ENCODE measurements at regions not wholly inside any gene's neighbourhood (a gene's known extent, or its start where the extent isn't known, plus 50 kb on each side); places are given as distances from the start of the nearest gene placed in this dataset.

DNA sequence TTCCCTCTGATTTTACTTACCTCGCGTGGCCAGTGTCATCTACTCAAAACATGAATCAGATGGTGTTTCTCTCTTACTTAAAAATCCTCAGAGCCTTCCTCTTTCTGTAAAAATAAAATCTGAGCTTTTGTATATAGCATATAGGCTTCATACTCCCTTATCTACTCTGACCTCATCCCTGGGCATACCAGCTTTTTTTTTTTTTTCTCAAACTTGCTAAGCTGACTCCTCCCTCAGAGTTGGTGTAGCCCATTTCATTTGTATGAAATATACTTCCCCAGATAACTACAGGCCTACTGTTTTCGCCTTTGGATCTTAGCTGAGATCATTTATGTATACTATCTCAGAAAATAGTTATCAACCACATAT lies 648.9 kb upstream of the ALCAM start:
- no peak overlapping the region for H3K4me3 ChIP-seq (ENCODE audit: low read depth, low read length)
- TF ChIP-seq, protein P1, sequence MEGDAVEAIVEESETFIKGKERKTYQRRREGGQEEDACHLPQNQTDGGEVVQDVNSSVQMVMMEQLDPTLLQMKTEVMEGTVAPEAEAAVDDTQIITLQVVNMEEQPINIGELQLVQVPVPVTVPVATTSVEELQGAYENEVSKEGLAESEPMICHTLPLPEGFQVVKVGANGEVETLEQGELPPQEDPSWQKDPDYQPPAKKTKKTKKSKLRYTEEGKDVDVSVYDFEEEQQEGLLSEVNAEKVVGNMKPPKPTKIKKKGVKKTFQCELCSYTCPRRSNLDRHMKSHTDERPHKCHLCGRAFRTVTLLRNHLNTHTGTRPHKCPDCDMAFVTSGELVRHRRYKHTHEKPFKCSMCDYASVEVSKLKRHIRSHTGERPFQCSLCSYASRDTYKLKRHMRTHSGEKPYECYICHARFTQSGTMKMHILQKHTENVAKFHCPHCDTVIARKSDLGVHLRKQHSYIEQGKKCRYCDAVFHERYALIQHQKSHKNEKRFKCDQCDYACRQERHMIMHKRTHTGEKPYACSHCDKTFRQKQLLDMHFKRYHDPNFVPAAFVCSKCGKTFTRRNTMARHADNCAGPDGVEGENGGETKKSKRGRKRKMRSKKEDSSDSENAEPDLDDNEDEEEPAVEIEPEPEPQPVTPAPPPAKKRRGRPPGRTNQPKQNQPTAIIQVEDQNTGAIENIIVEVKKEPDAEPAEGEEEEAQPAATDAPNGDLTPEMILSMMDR (IDR thresholded peaks at IDR 0.05; ENCODE audit: control insufficient read depth, extremely low read depth, insufficient read depth): no peak
- no peak for DNase-seq (ENCODE audit: low read depth)

DNA sequence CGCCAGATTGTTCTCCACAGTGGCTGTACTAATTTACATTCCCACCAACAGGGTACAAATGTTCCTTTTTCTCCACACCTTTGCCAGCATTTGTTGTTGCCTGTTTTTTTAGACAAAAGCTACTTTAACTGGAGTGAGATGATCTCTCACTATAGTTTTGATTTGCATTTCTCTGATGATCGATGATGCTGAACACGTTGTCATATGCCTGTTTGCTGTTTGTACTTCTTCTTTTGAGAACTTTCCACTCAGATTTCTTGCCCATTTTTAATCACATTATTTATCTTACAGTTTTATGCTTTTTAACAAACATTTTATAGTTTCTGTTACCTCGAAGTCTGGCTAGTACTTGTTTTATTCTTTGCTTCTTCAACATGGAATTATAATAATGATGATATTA lies 643.7 kb upstream of the ALCAM start:
- TF ChIP-seq, protein P1 (IDR thresholded peaks at IDR 0.05; ENCODE audit: control insufficient read depth, extremely low read depth, insufficient read depth): no peak
- no peak for DNase-seq (ENCODE audit: low read depth)
- no peak overlapping the region for H3K4me3 ChIP-seq (ENCODE audit: low read depth, low read length)

DNA sequence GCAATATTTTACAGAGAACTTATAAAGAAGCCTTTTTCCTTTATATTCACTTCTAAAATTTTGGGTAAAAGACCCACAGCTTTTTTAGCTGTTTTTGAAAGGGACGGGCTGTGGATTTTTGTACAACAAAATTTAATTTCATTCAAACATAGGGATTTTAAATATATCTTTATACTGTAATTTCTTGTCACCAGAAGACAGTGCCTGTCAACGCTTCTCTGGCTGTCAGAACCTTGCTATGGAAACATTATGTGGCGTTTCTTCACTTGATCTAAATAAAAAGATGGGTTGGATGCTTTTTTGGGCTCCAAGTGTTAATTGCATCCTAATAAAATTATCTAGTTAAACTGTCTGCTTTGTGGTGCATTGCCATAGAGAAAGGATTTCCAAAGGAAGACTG lies 635.6 kb upstream of the ALCAM start:
- no peak for DNase-seq (ENCODE audit: low read depth)
- TF ChIP-seq, protein P1 (IDR thresholded peaks at IDR 0.05; ENCODE audit: control insufficient read depth, extremely low read depth, insufficient read depth): no peak

DNA sequence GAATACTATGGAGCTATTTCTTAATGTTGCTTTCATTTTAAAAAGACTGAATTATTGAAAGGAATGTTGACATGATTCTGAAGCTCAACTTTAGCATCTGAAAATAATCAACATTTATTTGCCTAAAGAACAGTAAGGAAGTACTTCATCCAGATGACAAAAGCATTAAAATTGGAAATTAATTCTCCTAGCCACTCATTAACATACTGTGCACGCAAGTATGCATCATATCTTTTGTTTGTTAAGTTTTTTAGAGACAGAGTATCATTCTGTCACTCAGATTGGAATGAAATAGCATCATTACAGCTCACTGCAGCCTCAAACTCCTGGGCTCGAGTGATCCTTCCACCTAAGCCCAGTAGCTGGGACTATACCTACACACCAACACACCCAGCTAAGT lies 632.1 kb upstream of the ALCAM start:
- no peak for DNase-seq (ENCODE audit: low read depth)
- TF ChIP-seq, protein P1 (IDR thresholded peaks at IDR 0.05; ENCODE audit: control insufficient read depth, extremely low read depth, insufficient read depth): no peak
- no peak overlapping the region for H3K4me3 ChIP-seq (ENCODE audit: low read depth, low read length)

More for the DNA sequence above, 635.6 kb upstream of the ALCAM start:
- H3K4me3 ChIP-seq (ENCODE audit: low read depth, low read length): no peak overlapping the region

DNA sequence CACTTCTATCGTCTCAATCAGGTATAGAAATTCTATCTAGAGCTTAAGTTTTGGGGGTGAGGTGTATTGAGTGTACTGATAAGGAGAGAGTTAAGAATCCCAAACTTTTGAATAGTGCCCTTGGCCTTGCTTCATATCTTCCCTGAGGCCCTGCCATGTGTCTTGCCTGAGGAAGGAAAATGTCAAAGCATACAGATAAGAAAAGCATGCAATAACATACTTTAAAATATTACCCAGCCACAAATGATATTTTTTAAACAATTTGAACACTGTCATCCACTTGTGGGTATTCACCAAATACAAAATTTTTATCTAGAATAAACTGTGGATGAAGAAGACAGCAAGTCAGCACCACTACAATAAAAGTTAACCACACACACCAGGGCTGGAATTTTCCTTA lies 631.0 kb upstream of the ALCAM start:
- H3K4me3 ChIP-seq (ENCODE audit: low read depth, low read length): no peak overlapping the region
- DNase-seq (ENCODE audit: low read depth): no peak
- TF ChIP-seq, protein P1 (IDR thresholded peaks at IDR 0.05; ENCODE audit: control insufficient read depth, extremely low read depth, insufficient read depth): no peak

DNA sequence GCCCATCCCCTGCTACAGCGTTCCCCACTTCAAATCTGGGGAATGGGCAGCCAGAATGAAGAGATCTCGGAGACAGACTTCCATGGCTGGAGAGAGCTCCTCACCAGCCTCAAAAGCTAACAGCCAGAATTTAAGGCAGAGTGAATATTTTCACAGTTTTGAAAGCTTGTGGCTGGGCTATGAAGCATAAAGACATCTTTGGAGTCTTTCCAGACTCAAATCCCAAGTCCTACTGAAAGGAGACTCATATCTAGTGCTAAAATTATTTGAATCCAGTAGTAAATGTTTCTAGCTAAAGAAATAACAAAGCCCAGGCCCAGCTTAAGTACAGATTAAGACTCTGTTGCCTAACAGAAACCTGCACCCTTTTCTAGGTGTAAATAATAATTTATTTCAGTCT lies 628.4 kb upstream of the ALCAM start:
- DNase-seq (ENCODE audit: low read depth): no peak
- H3K4me3 ChIP-seq (ENCODE audit: low read depth, low read length): no peak overlapping the region
- TF ChIP-seq, protein P1 (IDR thresholded peaks at IDR 0.05; ENCODE audit: control insufficient read depth, extremely low read depth, insufficient read depth): no peak

DNA sequence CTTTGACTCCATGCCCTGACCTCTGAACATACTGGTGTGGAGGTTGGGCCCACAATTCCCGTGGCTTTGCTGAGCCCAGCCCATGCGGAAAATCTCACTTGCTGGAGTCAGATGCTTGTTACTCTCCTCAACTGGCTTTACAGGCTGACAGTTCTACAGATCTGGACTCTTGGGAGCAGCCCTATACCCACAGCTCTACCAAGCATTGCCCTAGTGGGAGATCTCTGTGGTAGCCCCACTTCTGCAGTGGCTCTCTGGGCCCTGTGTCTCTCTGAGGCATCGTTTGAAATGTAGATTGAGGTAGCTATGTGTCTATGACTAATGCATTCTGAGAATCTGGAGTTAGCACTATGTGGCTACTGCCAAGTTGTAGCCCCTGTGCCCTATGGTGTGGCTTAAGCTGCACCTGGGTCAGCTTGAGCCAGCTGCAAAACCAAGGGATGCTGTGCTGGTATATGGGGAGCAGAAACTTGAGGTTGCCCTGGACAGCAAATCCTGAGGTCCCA lies 625.8 kb upstream of the ALCAM start:
- TF ChIP-seq, protein P1 (IDR thresholded peaks at IDR 0.05; ENCODE audit: control insufficient read depth, extremely low read depth, insufficient read depth): no peak
- no peak for DNase-seq (ENCODE audit: low read depth)
- H3K4me3 ChIP-seq (ENCODE audit: low read depth, low read length): no peak overlapping the region
